Activated CD4-positive, alpha-beta T cell treated with anti-CD3 and anti-CD28 coated beads for 4 hours (primary cell): ENCODE measurements at regions not wholly inside any gene's neighbourhood (a gene's known extent, or its start where the extent isn't known, plus 50 kb on each side); places are given as distances from the start of the nearest gene placed in this dataset.

ENCODE experiments used
- DNase-seq, 2 donors: peaks; one replicate each; pipeline ENCODE4 v3.0.0-alpha.2; 2020

GRCh38 chr4:14059006-14059405, 431.5 kb upstream of the BOD1L1 start:
- no peak for DNase-seq

GRCh38 chr4:14064984-14065383, 437.5 kb upstream of the BOD1L1 start:
- DNase-seq = no peak

- no peak for DNase-seq
These were observed 437.9 kb upstream of the BOD1L1 start for GRCh38 chr4:14065406-14065805.

GRCh38 chr4:14066979-14067378, 439.5 kb upstream of the BOD1L1 start:
- no peak for DNase-seq

- DNase-seq = no peak
These were observed 442.4 kb upstream of the BOD1L1 start for GRCh38 chr4:14069886-14070285.

- no peak for DNase-seq
These were observed 442.9 kb upstream of the BOD1L1 start for GRCh38 chr4:14070289-14070880.

- DNase-seq = no peak
These were observed 445.0 kb upstream of the BOD1L1 start for GRCh38 chr4:14072506-14072905.

- DNase-seq = no peak
These were observed 449.3 kb upstream of the BOD1L1 start for GRCh38 chr4:14076776-14077175.

- DNase-seq = no peak
These were observed 450.8 kb upstream of the BOD1L1 start for GRCh38 chr4:14078326-14078725.

GRCh38 chr4:14079601-14080000, 452.1 kb upstream of the BOD1L1 start:
- no peak for DNase-seq

GRCh38 chr4:14083150-14083549, 455.6 kb upstream of the BOD1L1 start:
- no peak for DNase-seq

GRCh38 chr4:14084598-14084997, 457.1 kb upstream of the BOD1L1 start:
- no peak for DNase-seq

- DNase-seq = no peak
These were observed 459.9 kb upstream of the BOD1L1 start for GRCh38 chr4:14087459-14087858.

- no peak for DNase-seq
These were observed 460.4 kb upstream of the BOD1L1 start for GRCh38 chr4:14087921-14088320.

GRCh38 chr4:14091531-14091930, 464.0 kb upstream of the BOD1L1 start:
- DNase-seq = no peak

GRCh38 chr4:14091966-14092365, 464.4 kb upstream of the BOD1L1 start:
- DNase-seq = no peak

- no peak for DNase-seq
These were observed 465.2 kb upstream of the BOD1L1 start for GRCh38 chr4:14092741-14093140.

GRCh38 chr4:14095831-14096230, 468.3 kb upstream of the BOD1L1 start:
- DNase-seq = no peak

- DNase-seq = no peak
These were observed 469.0 kb upstream of the BOD1L1 start for GRCh38 chr4:14096396-14096965.

- DNase-seq = no peak
These were observed 472.8 kb upstream of the BOD1L1 start for GRCh38 chr4:14100349-14100748.

- no peak for DNase-seq
These were observed 482.9 kb upstream of the BOD1L1 start for GRCh38 chr4:14110407-14110806.

- no peak for DNase-seq
These were observed 484.2 kb upstream of the BOD1L1 start for GRCh38 chr4:14111730-14112181.

- no peak for DNase-seq
These were observed 487.6 kb upstream of the BOD1L1 start for GRCh38 chr4:14115106-14115505.

- no peak for DNase-seq
These were observed 490.2 kb upstream of the BOD1L1 start for GRCh38 chr4:14117575-14118238.

- no peak for DNase-seq
These were observed 497.3 kb upstream of the BOD1L1 start for GRCh38 chr4:14124816-14125215.
